GM21723 (cell line): ENCODE measurements at regions not wholly inside any gene's neighbourhood (a gene's known extent, or its start where the extent isn't known, plus 50 kb on each side); places are given as distances from the start of the nearest gene placed in this dataset.

Source experiments
- ATAC-seq: cut with Tn5 transposase; IDR thresholded peaks from one replicate; pipeline ENCODE4 v1.9.1; 2021; ENCODE audit warnings: mild to moderate bottlenecking, moderate library complexity; ENCODE audit not compliant: unreplicated experiment

DNA sequence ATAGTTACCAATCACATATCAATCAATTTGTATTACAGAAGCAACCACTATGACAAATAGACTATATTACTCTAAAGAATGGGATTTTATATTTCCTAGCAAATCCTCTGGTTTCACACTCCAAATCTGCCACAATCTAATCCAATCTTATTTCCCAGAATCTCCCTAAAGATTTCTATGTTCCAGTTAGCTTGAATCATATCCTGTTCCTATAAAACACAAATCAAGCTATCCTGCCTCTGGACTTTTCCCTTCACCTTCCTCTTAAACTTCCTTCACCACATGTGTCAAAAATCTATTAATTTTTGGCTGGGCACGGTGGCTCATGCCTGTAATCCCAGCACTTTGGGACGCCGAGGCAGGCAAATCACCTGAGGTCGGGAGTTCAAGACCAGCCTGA lies 50.0 kb downstream of the PIK3C2A start:
- ATAC-seq = no peak

DNA sequence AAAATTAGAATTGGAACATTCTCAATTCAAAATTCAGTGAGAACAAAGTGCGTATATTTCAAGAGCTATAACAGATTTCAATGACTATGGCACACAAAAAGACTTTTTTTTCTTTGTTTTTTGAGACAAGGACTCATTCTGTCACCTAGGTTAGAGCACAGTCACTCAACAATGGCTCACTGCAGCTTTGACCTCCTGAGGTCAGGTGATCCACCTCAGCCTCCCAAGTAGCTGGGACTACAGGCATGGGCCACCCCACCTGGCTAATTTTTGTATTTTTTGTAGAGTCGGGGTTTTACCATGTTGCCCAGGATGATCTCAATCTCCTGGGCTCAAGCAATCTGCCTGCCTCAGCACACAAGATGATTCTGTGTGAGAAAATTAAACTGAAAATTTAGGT lies 51.5 kb downstream of the PIK3C2A start:
- ATAC-seq = no peak

DNA sequence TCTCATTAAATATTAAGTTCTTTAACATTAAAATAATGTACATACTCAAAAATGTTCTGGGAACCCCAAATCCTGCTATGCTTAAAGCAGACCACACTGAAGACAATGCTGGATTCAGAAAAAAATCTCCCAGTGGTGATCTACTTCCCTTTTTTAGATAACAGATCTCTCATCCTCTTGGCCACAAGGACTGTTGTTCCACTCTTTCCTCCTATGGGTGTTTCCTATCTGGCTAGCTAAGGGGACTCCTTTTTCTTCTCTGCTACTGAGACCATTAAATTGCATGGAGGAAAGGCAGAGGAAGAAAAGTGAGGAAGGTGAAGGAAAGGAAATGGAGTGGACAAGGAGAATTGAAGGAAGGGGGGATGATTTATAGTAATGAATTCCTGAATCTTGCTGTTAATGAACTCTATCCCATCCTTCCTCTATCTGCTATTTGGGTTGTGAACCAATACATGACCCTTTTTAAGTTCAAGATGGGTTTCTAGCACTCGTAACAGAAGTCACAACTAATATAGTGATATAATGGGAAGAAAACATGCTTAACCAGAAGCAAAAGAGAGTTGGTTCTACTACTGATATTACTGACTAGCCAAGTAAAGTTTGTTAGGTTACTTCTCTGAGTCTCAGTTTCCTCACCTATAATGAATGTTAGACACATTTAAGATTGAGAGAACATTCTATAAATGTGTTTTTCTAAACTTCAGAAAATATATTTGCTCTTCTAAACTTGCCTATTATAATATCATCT lies 53.2 kb downstream of the PIK3C2A start:
- peak; percentile 75 for ATAC-seq

DNA sequence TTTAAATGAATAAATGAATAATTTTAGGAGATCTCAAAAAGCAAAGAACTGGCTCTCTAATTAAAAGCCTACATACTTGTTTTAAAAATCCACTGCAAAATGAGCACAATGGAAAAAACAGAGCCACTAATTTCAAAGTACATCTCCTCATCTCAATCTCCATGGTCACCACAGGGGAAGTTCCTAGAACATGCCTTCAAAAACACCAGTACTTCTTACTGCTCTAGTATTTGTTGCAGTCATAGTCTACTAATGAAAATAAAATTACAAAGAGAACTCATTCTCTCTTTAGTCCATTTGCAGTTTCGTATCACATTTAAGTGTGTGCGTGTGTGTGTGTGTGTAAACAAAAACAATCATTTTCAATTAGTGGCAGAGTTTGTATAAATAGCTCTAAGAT lies 54.0 kb downstream of the PIK3C2A start:
- ATAC-seq = no peak

DNA sequence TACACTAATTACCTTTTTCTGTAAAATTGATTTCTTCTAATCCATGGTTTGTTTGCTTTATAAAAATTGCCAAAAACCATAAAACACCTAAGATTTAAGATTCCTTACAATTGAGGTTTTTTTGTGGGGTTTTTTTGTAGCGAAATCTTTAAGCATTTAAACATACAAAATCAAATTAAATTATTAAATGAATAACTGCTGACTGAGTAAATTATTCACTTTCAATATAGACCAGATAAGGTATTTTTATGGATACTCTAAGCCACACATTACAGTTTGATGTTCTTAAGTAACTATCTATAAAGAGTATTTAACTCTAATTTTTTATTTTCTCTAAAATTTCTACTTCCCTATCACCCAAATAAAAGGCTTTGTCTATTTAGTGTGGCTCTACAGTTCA lies 55.5 kb downstream of the PIK3C2A start:
- no peak for ATAC-seq

DNA sequence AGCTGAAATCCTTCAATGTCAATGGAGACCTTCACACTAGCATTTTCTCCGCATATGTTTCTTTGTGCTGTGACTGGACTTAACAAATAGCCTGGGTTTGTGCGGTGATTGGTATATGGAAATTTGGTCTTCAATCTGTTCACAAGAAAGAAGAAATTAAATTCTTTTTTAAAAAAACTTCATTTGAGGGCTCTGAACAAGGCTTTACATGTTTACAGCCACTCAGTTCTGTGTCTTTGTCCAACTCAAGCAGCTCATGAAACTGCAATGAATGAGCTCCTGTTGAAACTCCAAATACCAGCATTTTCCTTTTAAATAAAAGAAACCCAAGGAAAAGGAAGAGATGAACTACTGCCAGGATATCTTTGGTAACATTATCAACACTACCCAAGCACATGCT lies 57.3 kb downstream of the PIK3C2A start:
- ATAC-seq = no peak

DNA sequence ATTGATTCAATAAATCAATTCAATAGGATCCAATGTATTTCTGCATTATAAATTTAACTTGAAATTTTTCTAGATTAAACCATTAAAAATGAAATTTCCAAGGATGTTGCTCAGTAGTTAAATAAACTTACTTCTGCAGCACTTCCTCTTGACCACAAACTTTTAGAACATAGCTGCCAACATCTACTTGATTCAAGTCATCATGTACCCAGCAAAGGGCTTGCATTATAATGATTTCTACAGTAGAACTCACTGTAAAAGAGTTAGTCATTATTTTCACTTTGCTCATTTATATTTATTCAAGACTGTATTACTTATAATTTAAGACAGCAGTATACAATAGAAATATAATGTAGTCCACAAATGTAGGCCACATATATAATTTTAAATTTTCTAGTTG lies 59.2 kb downstream of the PIK3C2A start:
- no peak for ATAC-seq

DNA sequence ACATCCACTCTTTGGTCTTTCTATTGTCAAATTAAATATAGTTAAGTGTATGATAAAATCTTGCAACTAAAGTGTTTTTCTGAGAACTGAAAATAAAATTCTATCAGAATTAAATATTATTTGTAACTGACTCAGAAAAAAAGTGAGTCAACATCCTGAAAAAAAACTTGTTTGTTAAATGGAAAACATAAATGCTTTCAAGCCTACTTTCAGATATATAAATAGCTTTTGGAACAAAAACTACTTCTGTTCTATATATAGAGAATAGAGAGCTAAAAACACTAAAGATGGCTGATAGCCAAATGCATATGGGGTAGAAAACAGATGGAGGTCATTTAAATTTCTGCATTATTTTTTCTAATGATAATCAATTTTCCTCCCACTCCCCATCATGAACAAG lies 61.8 kb downstream of the PIK3C2A start:
- no peak for ATAC-seq

DNA sequence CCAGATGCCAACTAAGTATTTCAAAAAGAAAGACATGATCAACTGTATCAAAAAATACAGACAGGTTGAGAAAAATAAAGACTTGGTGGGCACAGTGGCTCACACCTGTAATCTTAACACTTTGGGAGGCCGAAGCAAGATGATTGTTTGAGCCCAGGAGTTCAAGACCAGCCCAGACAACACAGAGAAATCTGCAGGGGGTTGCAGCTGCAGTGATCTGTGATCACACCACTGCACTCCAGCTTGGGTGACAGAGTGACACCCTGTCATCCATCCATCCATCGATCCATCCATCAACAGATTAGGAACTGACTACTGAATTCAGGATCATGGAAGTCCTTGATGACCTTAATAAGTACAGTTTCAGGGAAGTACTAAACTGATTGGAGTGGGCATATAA lies 65.0 kb upstream of the RPS13 start:
- ATAC-seq = no peak

DNA sequence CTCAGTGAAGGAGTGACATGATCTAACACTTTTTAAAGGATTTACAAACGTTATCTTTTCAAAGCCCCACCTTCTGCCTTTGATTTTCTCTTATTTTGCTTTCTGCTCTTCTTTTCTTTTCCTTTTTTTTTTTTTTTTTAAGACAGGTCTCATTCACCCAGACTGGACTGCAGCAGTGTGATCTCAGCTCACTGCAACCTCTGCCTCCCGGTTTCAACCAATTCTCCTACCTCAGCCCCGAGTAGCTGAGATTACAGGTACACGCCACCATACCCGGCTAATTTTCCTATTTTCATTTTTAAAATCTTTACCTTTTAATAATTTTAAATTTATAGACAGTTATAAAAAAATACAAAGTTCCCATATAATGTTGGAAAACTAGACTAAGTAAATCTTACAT lies 63.7 kb upstream of the RPS13 start:
- ATAC-seq = no peak

DNA sequence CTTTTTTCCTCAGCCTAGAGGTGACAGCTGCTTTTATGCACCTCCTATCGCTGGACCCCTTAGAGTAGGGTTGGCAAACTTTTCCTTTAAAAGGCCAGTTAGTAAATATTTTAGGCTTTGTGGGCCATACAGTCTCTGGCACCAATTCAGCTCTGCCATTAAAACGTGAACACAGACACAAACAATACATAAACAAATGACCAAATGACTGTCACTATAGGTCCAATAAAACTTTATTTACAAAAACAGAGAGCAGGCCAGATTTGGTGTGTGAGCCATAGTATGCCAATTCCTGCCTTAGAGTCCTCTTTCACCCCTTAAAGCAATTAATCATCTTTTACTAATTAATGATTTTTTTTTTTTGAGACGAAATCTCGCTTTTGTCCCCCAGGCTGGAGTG lies 61.1 kb upstream of the RPS13 start:
- no peak for ATAC-seq

DNA sequence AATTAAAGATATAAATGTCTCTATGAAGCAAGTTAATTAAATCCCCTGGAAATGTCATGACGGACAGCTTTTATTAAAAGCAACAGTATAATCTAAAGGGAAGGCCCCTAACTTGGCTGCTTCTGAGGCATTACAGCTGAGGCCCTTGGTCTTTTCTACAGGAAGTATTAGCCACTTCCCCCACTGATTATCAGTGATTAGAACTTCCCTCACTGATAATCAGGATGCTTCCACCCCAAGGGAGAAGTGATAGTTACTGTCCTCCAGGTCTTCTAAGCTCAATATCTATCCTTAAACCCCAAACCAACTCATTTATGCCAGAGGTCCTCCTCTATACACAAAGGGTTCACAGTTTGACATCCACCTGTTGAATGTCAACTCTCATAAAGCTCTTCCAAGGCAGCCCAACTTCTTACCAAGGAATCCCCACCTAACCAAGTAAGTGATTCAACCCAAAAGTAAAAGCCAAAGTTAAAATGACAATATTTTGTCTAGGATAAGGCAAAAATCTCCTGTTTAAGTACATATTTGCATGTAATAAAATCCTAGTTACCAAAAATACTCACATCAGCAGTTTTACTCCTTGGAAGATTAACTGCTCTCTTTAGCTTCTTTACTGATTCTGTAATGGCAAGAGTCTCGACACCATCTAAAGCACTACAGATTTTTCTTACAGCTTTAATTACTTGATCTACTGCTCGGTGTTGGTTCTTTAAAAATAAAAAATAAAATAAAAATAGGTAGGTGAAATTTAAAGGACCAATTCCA lies 58.6 kb upstream of the RPS13 start:
- ATAC-seq = no peak

DNA sequence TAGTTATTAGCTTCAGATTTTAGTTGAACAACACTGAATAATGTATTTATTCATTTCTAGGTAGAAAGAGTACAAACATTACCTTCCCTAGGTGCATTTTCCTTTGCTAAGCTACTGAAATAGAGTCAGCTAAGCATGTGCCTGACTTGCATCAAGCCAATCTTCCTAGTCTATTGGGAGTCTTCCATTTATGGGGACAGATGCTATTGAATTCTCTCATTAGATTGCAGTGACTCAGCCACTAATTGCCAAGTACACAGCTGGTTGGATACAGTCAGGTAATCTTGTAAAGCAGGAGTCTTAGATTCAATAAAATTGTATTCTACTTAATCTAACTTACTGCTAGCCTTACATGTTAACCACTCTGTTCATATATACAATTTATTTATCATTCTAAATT lies 55.2 kb upstream of the RPS13 start:
- no peak for ATAC-seq

DNA sequence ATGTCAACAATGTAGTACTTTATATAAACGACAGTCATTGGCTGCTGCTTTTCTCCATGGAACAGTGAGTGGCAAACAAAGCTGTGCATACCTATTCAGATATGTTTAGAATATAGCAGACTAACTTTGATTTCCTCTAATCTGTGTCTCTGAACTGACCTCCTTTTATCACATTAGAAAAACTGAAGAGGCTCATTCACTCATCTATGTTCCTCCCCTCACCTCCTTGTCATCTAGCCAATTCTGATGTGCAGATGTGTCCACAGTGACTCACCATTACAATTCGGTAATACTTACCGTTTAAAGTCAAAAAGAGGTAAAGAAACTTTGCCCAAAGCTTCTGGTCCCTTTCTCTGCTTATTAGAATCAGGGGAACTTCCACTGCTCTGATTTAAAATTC lies 51.5 kb upstream of the RPS13 start:
- no peak for ATAC-seq
